A549 (cell line): ENCODE measurements at regions not wholly inside any gene's neighbourhood (a gene's known extent, or its start where the extent isn't known, plus 50 kb on each side); places are given as distances from the start of the nearest gene placed in this dataset.

ENCODE experiments used
- CTCF ChIP-seq: fragments of >200 bp; sonication (Bioruptor Twin); formaldehyde crosslinking; IDR thresholded peaks from 3 replicates; pipeline ENCODE4 v1.5.1; 2016
- KDM5A ChIP-seq: fragments of 200-600 bp; sonication (generic); IDR thresholded peaks from 2 replicates; pipeline ENCODE4 v1.6.1; 2016; ENCODE audit warnings: antibody characterized with exemption, mild to moderate bottlenecking

GRCh38 chr2:139359818-139360217 lies 579.6 kb upstream of the NXPH2 start:
- TF ChIP-seq CTCF: no peak
- TF ChIP-seq KDM5A: no peak
